OCI-LY7 (cell line): ENCODE measurements at regions not wholly inside any gene's neighbourhood (a gene's known extent, or its start where the extent isn't known, plus 50 kb on each side); places are given as distances from the start of the nearest gene placed in this dataset.

Experiments used
- BruUV-seq: library from RNA; stranded (reverse); fragments of 400-500 nt; replicated peaks from 2 replicates; lab custom pipeline; 2021; lab: Mats Ljungman, UMichigan
- CTCF ChIA-PET: fragments of 300-600 bp; sonication (Branson Sonifier 250); formaldehyde crosslinking; loops from one replicate; lab custom pipeline; 2022; ENCODE audit warnings: antibody characterized with exemption; ENCODE audit not compliant: unreplicated experiment; lab: Charles Lee
- POLR2A ChIA-PET: fragments of 300-600 bp; sonication (Branson Sonifier 250); formaldehyde crosslinking; loops from one replicate; lab custom pipeline; 2022; ENCODE audit warnings: antibody characterized with exemption; lab: Charles Lee
- DNase-seq: peaks from one replicate; pipeline ENCODE4 v3.0.0-alpha.2; 2015; ENCODE audit warnings: low spot score
- H2AFZ ChIP-seq: fragments of 200-600 bp; sonication (generic), shearing (Covaris generic); 2 replicates; pipeline ENCODE4 v1.6.1; 2014; ENCODE audit warnings: mild to moderate bottlenecking, antibody characterized with exemption, low read length, moderate library complexity
- H3K27ac ChIP-seq: fragments of 200-600 bp; sonication (generic); 2 replicates; pipeline ENCODE4 v1.5.1; 2014; ENCODE audit warnings: mixed run types, low read depth, mild to moderate bottlenecking, moderate library complexity, low read length, inconsistent platforms; ENCODE audit not compliant: poor library complexity, severe bottlenecking
- H3K36me3 ChIP-seq: fragments of 200-600 bp; sonication (generic); 2 replicates; pipeline ENCODE4 v1.6.1; 2014; ENCODE audit warnings: mild to moderate bottlenecking, antibody characterized with exemption, low read length, moderate library complexity, mixed read lengths; ENCODE audit not compliant: insufficient read depth
- H3K4me1 ChIP-seq: fragments of 200-600 bp; sonication (generic); 2 replicates; pipeline ENCODE4 v1.5.1; 2014; ENCODE audit warnings: mild to moderate bottlenecking, low read length; ENCODE audit not compliant: insufficient read depth, poor library complexity, severe bottlenecking
- H3K4me2 ChIP-seq: fragments of 200-600 bp; sonication (generic); 2 replicates; pipeline ENCODE4 v1.6.1; 2014; ENCODE audit warnings: mild to moderate bottlenecking, low read length
- H3K4me3 ChIP-seq: fragments of 200-600 bp; sonication (generic); 2 replicates; pipeline ENCODE4 v1.5.1; 2014; ENCODE audit warnings: mild to moderate bottlenecking, low read depth, low read length; ENCODE audit not compliant: poor library complexity, severe bottlenecking
- H3K79me2 ChIP-seq: fragments of 200-600 bp; sonication (generic); 2 replicates; pipeline ENCODE4 v1.6.1; 2016; ENCODE audit warnings: low read depth, mild to moderate bottlenecking, low read length, moderate library complexity, mixed read lengths; ENCODE audit not compliant: insufficient read depth
- H3K9me2 ChIP-seq: fragments of 200-600 bp; sonication (generic); 2 replicates; pipeline ENCODE4 v1.6.1; 2016; ENCODE audit warnings: mild to moderate bottlenecking, low read length, mixed read lengths; ENCODE audit not compliant: insufficient read depth
- H3K9me3 ChIP-seq: fragments of 200-600 bp; sonication (generic); 2 replicates; pipeline ENCODE4 v1.6.1; 2014; ENCODE audit warnings: mild to moderate bottlenecking, mixed run types, low read length, mixed read lengths
- H4K20me1 ChIP-seq: fragments of 200-600 bp; sonication (generic); 2 replicates; pipeline ENCODE4 v1.6.1; 2014; ENCODE audit warnings: mild to moderate bottlenecking, antibody characterized with exemption, low read length, moderate library complexity, mixed read lengths; ENCODE audit not compliant: insufficient read depth
- CTCF ChIP-seq: fragments of 200-600 bp; sonication (generic); conservative IDR thresholded peaks from 2 replicates; pipeline ENCODE4 v1.5.1; 2014; ENCODE audit warnings: mild to moderate bottlenecking, antibody characterized with exemption, low read length, moderate library complexity, mixed read lengths
- EZH2phosphoT487 ChIP-seq: fragments of 200-600 bp; sonication (generic); IDR thresholded peaks from 2 replicates; pipeline ENCODE4 v1.6.1; 2018; ENCODE audit warnings: low read depth, borderline replicate concordance, mild to moderate bottlenecking, mixed run types, antibody characterized with exemption, low read length, moderate library complexity, mixed read lengths
- intact Hi-C: fragments of 100-400 bp; cut with micrococcal nuclease; formaldehyde crosslinking; loops from one replicate; pipeline ENCODE4 v1.10.0; 2022; ENCODE audit not compliant: unreplicated experiment

- no TSS peak for BruUV-seq
- no peaks in the 10 kb centered on the region for H3K9me3 ChIP-seq
- H3K4me2 ChIP-seq = no peak overlapping the region
- no peak for TF ChIP-seq CTCF
- H2AFZ ChIP-seq = no peak overlapping the region
- no peak for DNase-seq
- intact Hi-C loops = no loop called here
- ChIA-PET CTCF (no interaction called here), POLR2A (no interaction called here)
- no peaks in the 10 kb centered on the region for H3K9me2 ChIP-seq
- no peak overlapping the region for H3K27ac ChIP-seq
- H3K4me3 ChIP-seq = no peak overlapping the region
- no peaks in the 10 kb centered on the region for H3K4me1 ChIP-seq
- H4K20me1 ChIP-seq = no peaks in the 10 kb centered on the region
- H3K36me3 ChIP-seq = no peaks in the 10 kb centered on the region
- no peaks in the 10 kb centered on the region for H3K79me2 ChIP-seq
Observed at GRCh38 chr10:60517805-60518204, 128.1 kb upstream of the ANK3 start.

GRCh38 chr10:60513281-60513680 is 123.6 kb upstream of the ANK3 start:
- H3K36me3 ChIP-seq = no peaks in the 10 kb centered on the region
- no peaks in the 10 kb centered on the region for H4K20me1 ChIP-seq
- H3K4me2 ChIP-seq = no peak overlapping the region
- no peaks in the 10 kb centered on the region for H3K4me1 ChIP-seq
- no peaks in the 10 kb centered on the region for H3K9me3 ChIP-seq
- no peaks in the 10 kb centered on the region for H3K9me2 ChIP-seq
- H3K27ac ChIP-seq = no peak overlapping the region
- H3K4me3 ChIP-seq = no peak overlapping the region
- no peak for TF ChIP-seq EZH2phosphoT487
- TF ChIP-seq CTCF = no peak
- DNase-seq = peak; percentile 13
- no TSS peak for BruUV-seq
- H2AFZ ChIP-seq = no peak overlapping the region
- no peaks in the 10 kb centered on the region for H3K79me2 ChIP-seq
- ChIA-PET POLR2A (interaction anchor here (1.4 kb wide), 1 partner anchor 12 kb away, joined by 5 read pairs; no protein-coding TSS in a partner anchor), CTCF (no interaction called here)
- intact Hi-C loops = no loop called here

GRCh38 chr10:60511477-60512229 is 122.0 kb upstream of the ANK3 start:
- H3K27ac ChIP-seq = no peak overlapping the region
- TF ChIP-seq EZH2phosphoT487 = no peak
- TF ChIP-seq CTCF = no peak
- POLR2A ChIA-PET = interaction anchor here (0.6 to 0.7 kb wide), 3 partner anchors 11 to 207 kb away, joined by 3 to 4 read pairs (median 3); no protein-coding TSS in a partner anchor
- no peak for DNase-seq
- intact Hi-C loops = no loop called here
- no peaks in the 10 kb centered on the region for H4K20me1 ChIP-seq
- H3K36me3 ChIP-seq = no peaks in the 10 kb centered on the region
- no peaks in the 10 kb centered on the region for H3K9me3 ChIP-seq
- H3K4me1 ChIP-seq = no peaks in the 10 kb centered on the region
- CTCF ChIA-PET = no interaction called here
- no peak overlapping the region for H2AFZ ChIP-seq
- H3K4me2 ChIP-seq = no peak overlapping the region
- no peaks in the 10 kb centered on the region for H3K9me2 ChIP-seq
- H3K4me3 ChIP-seq = no peak overlapping the region
- no peaks in the 10 kb centered on the region for H3K79me2 ChIP-seq
- no TSS peak for BruUV-seq
